ENCODE measurements at regions not wholly inside any gene's neighbourhood (a gene's known extent, or its start where the extent isn't known, plus 50 kb on each side); places are given as distances from the start of the nearest gene placed in this dataset.

GRCh38 chr14:54333511-54333910 is 63.3 kb upstream of the CDKN3 start (continued):
- TF ChIP-seq, protein P1, sequence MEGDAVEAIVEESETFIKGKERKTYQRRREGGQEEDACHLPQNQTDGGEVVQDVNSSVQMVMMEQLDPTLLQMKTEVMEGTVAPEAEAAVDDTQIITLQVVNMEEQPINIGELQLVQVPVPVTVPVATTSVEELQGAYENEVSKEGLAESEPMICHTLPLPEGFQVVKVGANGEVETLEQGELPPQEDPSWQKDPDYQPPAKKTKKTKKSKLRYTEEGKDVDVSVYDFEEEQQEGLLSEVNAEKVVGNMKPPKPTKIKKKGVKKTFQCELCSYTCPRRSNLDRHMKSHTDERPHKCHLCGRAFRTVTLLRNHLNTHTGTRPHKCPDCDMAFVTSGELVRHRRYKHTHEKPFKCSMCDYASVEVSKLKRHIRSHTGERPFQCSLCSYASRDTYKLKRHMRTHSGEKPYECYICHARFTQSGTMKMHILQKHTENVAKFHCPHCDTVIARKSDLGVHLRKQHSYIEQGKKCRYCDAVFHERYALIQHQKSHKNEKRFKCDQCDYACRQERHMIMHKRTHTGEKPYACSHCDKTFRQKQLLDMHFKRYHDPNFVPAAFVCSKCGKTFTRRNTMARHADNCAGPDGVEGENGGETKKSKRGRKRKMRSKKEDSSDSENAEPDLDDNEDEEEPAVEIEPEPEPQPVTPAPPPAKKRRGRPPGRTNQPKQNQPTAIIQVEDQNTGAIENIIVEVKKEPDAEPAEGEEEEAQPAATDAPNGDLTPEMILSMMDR (IDR thresholded peaks at IDR 0.05) = no peak

- Histone ChIP-seq H3F3A (replicated peaks; ENCODE audit: insufficient read depth) (no peaks in the 10 kb centered on the region), H3K4me3 (ENCODE audit: low read depth in 2 of 2, low read length in 1 of 2) (no peak overlapping the region), H3K4me2 (no peak overlapping the region), H3K79me2 (ENCODE audit: insufficient read depth) (no peaks in the 10 kb centered on the region), H3K36me3 (replicated peaks in 1 of 2; ENCODE audit: control insufficient read depth in 1 of 2, insufficient read depth in 2 of 2, low read length in 1 of 2) (no peaks in the 10 kb centered on the region), H2AFZ (ENCODE audit: low read depth) (no peak overlapping the region), H4K20me1 (ENCODE audit: insufficient read depth) (no peaks in the 10 kb centered on the region), H3K9me2 (no peaks in the 10 kb centered on the region), H3K27me3 (ENCODE audit: insufficient read depth) (no peaks in the 10 kb centered on the region; the same call in 1 of the 2 replicates), H3K27ac (ENCODE audit: low read depth in 2 of 2, low read length in 1 of 2) (no peak overlapping the region), H3K9ac (no peak overlapping the region), H3K4me1 (ENCODE audit: control insufficient read depth in 1 of 2, insufficient read depth in 2 of 2, low read depth in 1 of 2, low read length in 1 of 2) (no peaks in the 10 kb centered on the region), H3K9me3 (no peaks in the 10 kb centered on the region)
- WGBS (ENCODE audit: low lambda C conversion rate) = 92% methylated on average over 2 of the region's 2 CpGs
- ChIA-PET POLR2A (no interaction called here), CTCF (interaction anchor here (2.5 kb wide), 1 partner anchor 12 kb away, joined by 9 read pairs; no protein-coding TSS in a partner anchor)
- DNase-seq = no peak
- TF ChIP-seq RCOR1 (IDR thresholded peaks at IDR 0.05; ENCODE audit: low read length) (no peak), EZH2phosphoT487 (IDR thresholded peaks at IDR 0.05; ENCODE audit: borderline replicate concordance, low read depth) (no peak), RAD21 (IDR thresholded peaks at IDR 0.05; ENCODE audit: low read length) (no peak)
These were observed 61.1 kb upstream of the CDKN3 start for GRCh38 chr14:54335569-54336155.

DNA sequence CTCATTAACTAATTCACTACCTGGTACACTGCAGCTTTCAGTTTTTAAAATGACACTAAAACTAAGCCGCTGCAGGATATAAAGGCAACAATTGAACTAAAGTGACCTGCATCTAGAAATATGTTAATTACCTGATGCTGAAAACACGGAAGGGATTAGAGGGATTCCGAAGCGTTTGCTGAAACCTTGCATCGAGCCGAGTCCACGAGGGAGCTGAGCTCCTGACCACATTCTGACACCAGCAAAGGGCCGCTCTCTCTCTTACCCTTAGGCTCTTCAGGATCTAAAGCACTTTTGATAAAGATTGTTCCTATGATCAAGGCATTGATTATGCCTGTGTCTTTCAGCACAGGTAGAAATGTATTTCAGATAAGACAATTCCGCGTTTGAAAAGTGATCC is 59.5 kb upstream of the CDKN3 start:
- Histone ChIP-seq H3K27ac (ENCODE audit: low read depth in 2 of 2, low read length in 1 of 2) (no peak overlapping the region), H3K9ac (no peak overlapping the region), H3K4me1 (ENCODE audit: control insufficient read depth in 1 of 2, insufficient read depth in 2 of 2, low read depth in 1 of 2, low read length in 1 of 2) (no peaks in the 10 kb centered on the region), H3K4me2 (no peak overlapping the region), H3F3A (replicated peaks; ENCODE audit: insufficient read depth) (no peaks in the 10 kb centered on the region), H2AFZ (ENCODE audit: low read depth) (no peak overlapping the region), H3K36me3 (replicated peaks in 1 of 2; ENCODE audit: control insufficient read depth in 1 of 2, insufficient read depth in 2 of 2, low read length in 1 of 2) (no peaks in the 10 kb centered on the region), H3K79me2 (ENCODE audit: insufficient read depth) (no peaks in the 10 kb centered on the region), H4K20me1 (ENCODE audit: insufficient read depth) (no peaks in the 10 kb centered on the region), H3K27me3 (ENCODE audit: insufficient read depth) (no peaks in the 10 kb centered on the region), H3K9me3 (no peaks in the 10 kb centered on the region), H3K4me3 (ENCODE audit: low read depth in 2 of 2, low read length in 1 of 2) (no peak overlapping the region), H3K9me2 (no peaks in the 10 kb centered on the region)
- CTCF ChIA-PET = interaction anchor here (1.4 to 1.6 kb wide), 2 partner anchors 10 to 107 kb away, joined by 3 to 9 read pairs; no protein-coding TSS in a partner anchor
- DNase-seq = no peak
- TF ChIP-seq TCF12 (IDR thresholded peaks at IDR 0.05) = no peak
- no peak for TF ChIP-seq RFX5 (IDR thresholded peaks at IDR 0.05; ENCODE audit: low read length)
- TF ChIP-seq, protein P2, sequence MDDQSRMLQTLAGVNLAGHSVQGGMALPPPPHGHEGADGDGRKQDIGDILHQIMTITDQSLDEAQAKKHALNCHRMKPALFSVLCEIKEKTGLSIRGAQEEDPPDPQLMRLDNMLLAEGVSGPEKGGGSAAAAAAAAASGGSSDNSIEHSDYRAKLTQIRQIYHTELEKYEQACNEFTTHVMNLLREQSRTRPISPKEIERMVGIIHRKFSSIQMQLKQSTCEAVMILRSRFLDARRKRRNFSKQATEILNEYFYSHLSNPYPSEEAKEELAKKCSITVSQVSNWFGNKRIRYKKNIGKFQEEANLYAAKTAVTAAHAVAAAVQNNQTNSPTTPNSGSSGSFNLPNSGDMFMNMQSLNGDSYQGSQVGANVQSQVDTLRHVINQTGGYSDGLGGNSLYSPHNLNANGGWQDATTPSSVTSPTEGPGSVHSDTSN (IDR thresholded peaks at IDR 0.05) = no peak
- no peak for TF ChIP-seq POLR2AphosphoS5 (IDR thresholded peaks at IDR 0.05; ENCODE audit: low read depth, low read length)
- TF ChIP-seq RAD21 (IDR thresholded peaks at IDR 0.05; ENCODE audit: low read length) = no peak
- no peak for TF ChIP-seq RCOR1 (IDR thresholded peaks at IDR 0.05; ENCODE audit: low read length)
- TF ChIP-seq, protein P3, sequence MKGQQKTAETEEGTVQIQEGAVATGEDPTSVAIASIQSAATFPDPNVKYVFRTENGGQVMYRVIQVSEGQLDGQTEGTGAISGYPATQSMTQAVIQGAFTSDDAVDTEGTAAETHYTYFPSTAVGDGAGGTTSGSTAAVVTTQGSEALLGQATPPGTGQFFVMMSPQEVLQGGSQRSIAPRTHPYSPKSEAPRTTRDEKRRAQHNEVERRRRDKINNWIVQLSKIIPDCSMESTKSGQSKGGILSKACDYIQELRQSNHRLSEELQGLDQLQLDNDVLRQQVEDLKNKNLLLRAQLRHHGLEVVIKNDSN (IDR thresholded peaks at IDR 0.05; ENCODE audit: borderline replicate concordance, low read depth) = no peak
- no peak for TF ChIP-seq TAF1 (IDR thresholded peaks at IDR 0.05; ENCODE audit: borderline replicate concordance, low read depth, low read length)
- TF ChIP-seq TEAD4 (IDR thresholded peaks at IDR 0.05; ENCODE audit: borderline replicate concordance, insufficient read depth) = no peak
- no peak for TF ChIP-seq MEF2A (IDR thresholded peaks at IDR 0.05; ENCODE audit: borderline replicate concordance, low read depth)
- TF ChIP-seq SMC3 (IDR thresholded peaks at IDR 0.05; ENCODE audit: low read depth, low read length) = no peak
- no peak for TF ChIP-seq FOSL2 (IDR thresholded peaks at IDR 0.05; ENCODE audit: borderline replicate concordance, low read depth)
- 80% methylated on average over 10 of the region's 10 CpGs for WGBS (ENCODE audit: low lambda C conversion rate)
- POLR2A ChIA-PET = no interaction called here

Measured in SK-N-SH (cell line).